ENCODE measurements at regions not wholly inside any gene's neighbourhood (a gene's known extent, or its start where the extent isn't known, plus 50 kb on each side); places are given as distances from the start of the nearest gene placed in this dataset.

DNA sequence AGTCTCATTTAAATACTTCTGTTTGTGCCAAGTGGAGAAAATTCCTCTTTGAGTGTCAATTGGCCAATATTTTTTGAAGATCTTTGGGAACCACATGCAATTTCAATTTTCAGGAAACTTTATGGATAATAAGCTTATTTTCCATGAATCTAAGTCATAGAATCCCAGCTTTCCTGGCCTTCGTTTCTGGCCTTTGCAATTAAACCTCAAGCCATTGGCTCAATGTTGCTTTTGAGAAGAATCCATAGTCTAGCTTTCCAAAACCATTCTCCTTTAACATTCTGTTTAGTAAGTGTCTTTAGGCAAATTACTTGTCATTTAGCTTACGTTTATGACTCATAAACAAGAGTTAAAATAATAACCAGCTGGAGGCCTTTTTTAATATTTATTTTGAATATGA is 145.0 kb upstream of the FTMT start:
- TF ChIP-seq, protein P1, sequence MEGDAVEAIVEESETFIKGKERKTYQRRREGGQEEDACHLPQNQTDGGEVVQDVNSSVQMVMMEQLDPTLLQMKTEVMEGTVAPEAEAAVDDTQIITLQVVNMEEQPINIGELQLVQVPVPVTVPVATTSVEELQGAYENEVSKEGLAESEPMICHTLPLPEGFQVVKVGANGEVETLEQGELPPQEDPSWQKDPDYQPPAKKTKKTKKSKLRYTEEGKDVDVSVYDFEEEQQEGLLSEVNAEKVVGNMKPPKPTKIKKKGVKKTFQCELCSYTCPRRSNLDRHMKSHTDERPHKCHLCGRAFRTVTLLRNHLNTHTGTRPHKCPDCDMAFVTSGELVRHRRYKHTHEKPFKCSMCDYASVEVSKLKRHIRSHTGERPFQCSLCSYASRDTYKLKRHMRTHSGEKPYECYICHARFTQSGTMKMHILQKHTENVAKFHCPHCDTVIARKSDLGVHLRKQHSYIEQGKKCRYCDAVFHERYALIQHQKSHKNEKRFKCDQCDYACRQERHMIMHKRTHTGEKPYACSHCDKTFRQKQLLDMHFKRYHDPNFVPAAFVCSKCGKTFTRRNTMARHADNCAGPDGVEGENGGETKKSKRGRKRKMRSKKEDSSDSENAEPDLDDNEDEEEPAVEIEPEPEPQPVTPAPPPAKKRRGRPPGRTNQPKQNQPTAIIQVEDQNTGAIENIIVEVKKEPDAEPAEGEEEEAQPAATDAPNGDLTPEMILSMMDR (IDR thresholded peaks at IDR 0.05 in 2 of 3, conservative IDR thresholded peaks at IDR 0.05 in 1 of 3; ENCODE audit: borderline replicate concordance in 1 of 3, insufficient read depth in 1 of 3, low read depth in 2 of 3, low read length in 2 of 3), result no peak
- TF ChIP-seq POLR2A (IDR thresholded peaks at IDR 0.05; ENCODE audit: borderline replicate concordance, extremely low read depth, insufficient read depth, insufficient read length) (no peak), RAD21 (IDR thresholded peaks at IDR 0.05; ENCODE audit: low read depth) (no peak)

Data from HCT116 (cell line).